Gastrocnemius medialis (tissue), 4 donors: ENCODE measurements at regions not wholly inside any gene's neighbourhood (a gene's known extent, or its start where the extent isn't known, plus 50 kb on each side); places are given as distances from the start of the nearest gene placed in this dataset.

Experiments used
- POLR2A ChIP-seq, 2 donors: fragments of 450-650 bp; IDR thresholded peaks; one replicate each; pipeline ENCODE4 v1.6.1; 2017; ENCODE audit warnings: antibody characterized with exemption in 2 of 2, mild to moderate bottlenecking in 2 of 2, moderate library complexity in 2 of 2
- TF ChIP-seq, protein P1 (sequence below), 5 experiments: fragments of 450-650 bp in 3 of 5; fragments of 200-600 bp in 2 of 5; sonication (generic) in 2 of 5; IDR thresholded peaks in 4 of 5; conservative IDR thresholded peaks in 1 of 5; 1 replicate in 4 of 5; 2 replicates in 1 of 5; pipeline ENCODE4 v1.5.1; 2016 to 2019; ENCODE audit warnings: antibody characterized with exemption in 5 of 5, mild to moderate bottlenecking in 3 of 5, moderate library complexity in 3 of 5

DNA sequence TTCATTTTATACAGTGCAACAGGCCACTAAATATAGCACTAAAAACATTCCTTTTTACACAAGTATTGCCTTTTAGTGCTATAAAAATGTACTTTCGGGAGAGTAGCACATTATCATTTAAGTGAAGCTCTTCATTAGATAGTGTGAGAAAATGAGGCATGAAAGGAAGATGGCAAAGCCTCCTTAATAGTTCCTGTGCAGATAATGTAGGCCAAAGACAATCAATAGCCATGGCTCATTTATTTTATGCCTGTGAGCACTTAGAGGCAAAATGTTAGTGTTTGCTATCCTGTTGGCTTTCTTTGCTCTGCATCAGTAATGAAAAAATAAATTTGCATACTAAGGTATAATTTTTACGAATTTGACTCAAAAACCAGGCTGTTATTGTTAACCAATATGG, 929.5 kb upstream of the C9orf72 start:
- TF ChIP-seq, protein P1, sequence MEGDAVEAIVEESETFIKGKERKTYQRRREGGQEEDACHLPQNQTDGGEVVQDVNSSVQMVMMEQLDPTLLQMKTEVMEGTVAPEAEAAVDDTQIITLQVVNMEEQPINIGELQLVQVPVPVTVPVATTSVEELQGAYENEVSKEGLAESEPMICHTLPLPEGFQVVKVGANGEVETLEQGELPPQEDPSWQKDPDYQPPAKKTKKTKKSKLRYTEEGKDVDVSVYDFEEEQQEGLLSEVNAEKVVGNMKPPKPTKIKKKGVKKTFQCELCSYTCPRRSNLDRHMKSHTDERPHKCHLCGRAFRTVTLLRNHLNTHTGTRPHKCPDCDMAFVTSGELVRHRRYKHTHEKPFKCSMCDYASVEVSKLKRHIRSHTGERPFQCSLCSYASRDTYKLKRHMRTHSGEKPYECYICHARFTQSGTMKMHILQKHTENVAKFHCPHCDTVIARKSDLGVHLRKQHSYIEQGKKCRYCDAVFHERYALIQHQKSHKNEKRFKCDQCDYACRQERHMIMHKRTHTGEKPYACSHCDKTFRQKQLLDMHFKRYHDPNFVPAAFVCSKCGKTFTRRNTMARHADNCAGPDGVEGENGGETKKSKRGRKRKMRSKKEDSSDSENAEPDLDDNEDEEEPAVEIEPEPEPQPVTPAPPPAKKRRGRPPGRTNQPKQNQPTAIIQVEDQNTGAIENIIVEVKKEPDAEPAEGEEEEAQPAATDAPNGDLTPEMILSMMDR (IDR thresholded peaks at IDR 0.05 in 4 of 5, conservative IDR thresholded peaks at IDR 0.05 in 1 of 5): no peak
- TF ChIP-seq POLR2A (IDR thresholded peaks at IDR 0.05): no peak
